Limb (tissue), 2 donors: ENCODE measurements at regions not wholly inside any gene's neighbourhood (a gene's known extent, or its start where the extent isn't known, plus 50 kb on each side); places are given as distances from the start of the nearest gene placed in this dataset.

ENCODE experiments used
- DNase-seq, 2 donors: peaks; one replicate each; pipeline ENCODE4 v3.0.0-alpha.2; 2016; ENCODE audit errors: extremely low spot score in 2 of 2

- no peak for DNase-seq
Measured at GRCh38 chr2:236489895-236490404, 79.7 kb upstream of the ACKR3 start.

DNA sequence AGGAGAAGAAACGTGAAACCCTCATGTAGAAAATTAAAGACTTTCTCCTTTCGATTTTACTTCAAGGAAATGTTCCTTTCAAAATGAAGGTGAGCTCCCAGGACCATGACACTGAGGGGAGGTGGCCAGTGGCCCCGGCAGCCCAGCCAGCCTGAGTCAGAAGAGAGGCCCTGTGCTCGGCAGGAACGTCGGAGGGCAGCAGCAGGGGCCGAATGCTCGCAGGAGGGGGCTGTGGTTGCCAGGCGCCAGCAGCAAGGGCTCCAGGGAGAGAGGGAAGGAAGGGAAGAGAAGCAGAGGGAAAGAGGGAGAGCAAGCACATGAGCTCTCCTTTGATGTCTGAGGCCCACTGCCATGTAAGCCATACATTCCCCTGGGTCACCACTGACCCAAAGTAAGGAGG lies 73.3 kb upstream of the ACKR3 start:
- no peak for DNase-seq

GRCh38 chr2:236498369-236498768 lies 71.3 kb upstream of the ACKR3 start:
- DNase-seq, result no peak

GRCh38 chr2:236499691-236500578 lies 69.7 kb upstream of the ACKR3 start:
- no peak for DNase-seq

GRCh38 chr2:236501026-236501425 lies 68.6 kb upstream of the ACKR3 start:
- DNase-seq, result no peak

- DNase-seq, result no peak
Measured at GRCh38 chr2:236501531-236501930, 68.1 kb upstream of the ACKR3 start.

DNA sequence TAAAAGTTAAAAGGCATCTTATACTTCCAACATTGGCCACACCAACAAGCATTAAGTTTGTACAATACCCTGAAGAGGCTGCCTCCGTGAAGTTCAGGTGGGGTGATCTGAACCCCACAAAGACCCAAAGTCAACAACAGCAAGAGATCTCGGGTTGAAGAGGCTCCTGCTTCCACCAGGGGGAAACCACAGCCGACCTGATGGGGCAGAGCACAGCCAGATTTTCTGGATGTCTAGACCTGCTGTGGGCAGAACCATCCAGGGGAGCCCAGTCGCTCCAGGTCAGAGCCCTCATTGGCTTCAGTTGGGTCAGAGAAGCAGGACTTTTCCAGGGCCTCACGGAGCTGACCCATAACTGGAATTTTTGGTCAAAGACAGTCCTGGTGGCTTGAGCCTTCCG lies 66.5 kb upstream of the ACKR3 start:
- DNase-seq, result no peak

GRCh38 chr2:236503583-236503982 lies 66.0 kb upstream of the ACKR3 start:
- DNase-seq, result no peak

DNA sequence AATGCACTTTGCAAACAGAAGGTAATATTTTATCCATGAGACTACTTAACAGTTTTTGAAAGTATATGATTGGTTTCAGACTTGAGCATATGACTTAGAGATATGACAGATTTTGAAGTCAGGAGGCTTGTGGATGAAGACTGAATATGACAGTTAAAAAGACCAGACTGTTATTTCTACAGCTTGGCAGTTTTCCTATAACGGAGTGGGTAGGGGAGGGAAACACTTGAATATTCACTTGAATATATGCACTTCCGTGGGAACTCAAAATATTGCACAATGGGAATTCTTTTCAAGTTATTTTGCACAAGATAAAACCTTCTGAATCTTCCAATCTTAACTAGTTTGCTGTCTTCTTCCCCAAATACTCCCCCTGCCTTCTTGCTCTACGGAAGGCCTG lies 64.6 kb upstream of the ACKR3 start:
- DNase-seq, result no peak

DNA sequence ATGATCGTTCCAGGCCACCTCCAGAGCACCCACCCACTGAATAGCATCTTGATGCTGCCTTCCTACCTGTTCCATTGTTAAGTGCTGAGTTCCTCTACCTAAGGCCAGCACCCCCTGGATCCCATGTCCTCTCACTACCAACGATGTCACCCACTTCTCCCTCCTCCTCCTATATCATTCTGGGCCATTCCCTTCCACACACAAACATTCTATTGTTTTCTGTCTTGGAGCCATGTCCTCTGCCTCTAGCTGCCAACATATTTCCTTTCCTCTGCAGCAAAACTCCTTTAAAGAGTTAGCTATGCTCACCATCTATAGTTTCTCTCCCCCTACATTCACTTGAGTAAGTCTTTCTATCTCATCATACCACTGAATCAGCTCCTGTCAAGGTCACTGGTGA lies 64.0 kb upstream of the ACKR3 start:
- DNase-seq, result no peak

- DNase-seq, result peak; percentile 72 to 88
Measured at GRCh38 chr2:236507393-236508085, 62.1 kb upstream of the ACKR3 start.

DNA sequence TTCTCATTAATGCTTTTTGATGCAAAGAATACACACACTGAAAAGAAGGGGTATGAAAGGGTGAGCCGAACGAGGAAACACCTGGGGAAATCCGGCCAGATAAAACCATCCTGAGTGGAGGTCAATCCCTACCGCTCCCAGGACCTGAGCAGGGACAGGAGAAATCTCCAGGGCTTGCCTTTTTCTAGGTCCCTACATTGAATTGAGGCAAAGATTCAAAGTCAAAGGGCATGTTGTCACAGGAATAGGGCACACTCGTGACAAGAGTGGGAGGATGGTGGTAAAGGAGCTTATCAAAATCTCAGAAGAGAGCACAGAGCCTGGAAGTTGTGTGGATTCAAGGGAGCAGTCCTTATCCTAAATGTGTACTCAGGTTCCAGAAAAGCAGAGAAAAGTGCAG lies 61.2 kb upstream of the ACKR3 start:
- no peak for DNase-seq

- DNase-seq, result no peak
Measured at GRCh38 chr2:236510034-236510433, 59.6 kb upstream of the ACKR3 start.

DNA sequence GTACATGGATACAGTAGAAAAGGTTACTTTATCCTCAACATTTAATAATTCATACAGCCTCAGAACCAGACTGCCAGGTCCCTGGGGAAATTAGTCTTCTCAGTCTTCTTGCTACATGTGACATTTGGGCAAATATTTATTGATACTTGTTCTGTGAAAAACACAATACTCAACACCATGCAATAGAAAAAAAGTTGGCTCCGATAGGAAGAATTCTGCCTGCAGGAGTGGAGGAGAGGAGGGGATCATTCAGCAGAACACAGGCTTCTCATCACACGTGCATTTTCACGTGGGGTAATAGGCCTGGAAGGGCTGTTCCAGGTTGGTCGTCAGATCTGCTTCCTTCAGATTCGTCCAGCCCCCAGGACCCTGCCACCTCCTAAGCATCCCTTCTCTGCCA lies 58.4 kb upstream of the ACKR3 start:
- DNase-seq, result no peak

GRCh38 chr2:236512267-236512666 lies 57.4 kb upstream of the ACKR3 start:
- DNase-seq, result no peak

- DNase-seq, result peak in 1 of 2 donors; percentile 73
Measured at GRCh38 chr2:236512902-236513435, 56.7 kb upstream of the ACKR3 start.

DNA sequence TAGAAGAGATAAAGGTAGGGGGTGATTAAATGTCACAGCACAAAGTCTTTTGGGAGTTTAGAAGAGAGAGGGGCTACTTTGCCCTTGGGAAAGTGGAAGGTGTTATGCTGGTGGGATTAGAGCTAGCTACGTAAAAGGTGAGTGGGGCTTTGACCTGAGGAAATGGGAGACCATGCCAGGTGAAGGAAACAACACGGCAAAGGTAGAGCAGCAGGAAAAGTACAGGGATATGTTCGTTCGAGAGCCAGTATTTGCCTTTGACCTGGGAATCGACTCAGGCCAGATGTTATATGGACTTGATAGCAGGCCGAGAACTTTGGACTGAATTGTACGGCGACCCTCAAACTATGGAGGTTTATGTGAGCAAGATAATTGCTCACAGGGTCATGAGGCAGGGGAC lies 55.7 kb upstream of the ACKR3 start:
- no peak for DNase-seq

DNA sequence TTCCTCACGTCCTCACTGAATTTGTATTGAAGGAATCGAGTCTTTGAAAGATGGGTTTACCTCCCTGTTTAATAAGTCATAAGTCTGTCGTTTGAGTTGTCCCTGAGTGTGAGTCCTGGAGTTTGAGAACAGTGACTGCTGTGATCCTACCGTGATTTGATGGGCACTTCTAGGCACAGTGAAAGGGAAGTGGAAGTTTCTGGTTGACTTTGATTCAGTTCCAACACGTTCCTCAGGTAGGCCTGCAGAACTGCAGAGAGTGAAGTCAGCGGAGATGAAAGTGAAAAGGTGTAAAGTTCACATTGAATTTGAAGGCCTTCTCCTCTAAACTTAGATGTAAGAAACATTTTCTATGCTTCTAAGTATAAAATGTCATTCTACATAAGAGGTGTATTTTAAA lies 52.9 kb upstream of the ACKR3 start:
- DNase-seq, result no peak

GRCh38 chr2:236517251-236518031 lies 52.2 kb upstream of the ACKR3 start:
- peak in 1 of 2 donors; percentile 35 for DNase-seq
